Kidney (tissue), 13 donors: ENCODE measurements at regions not wholly inside any gene's neighbourhood (a gene's known extent, or its start where the extent isn't known, plus 50 kb on each side); places are given as distances from the start of the nearest gene placed in this dataset.
A peak's percentile ranks its signal among the peaks of the same experiment; 100 is the strongest.

Experiments
- DNase-seq, 5 donors: peaks; one replicate each; pipeline ENCODE4 v3.0.0-alpha.2; 2013 to 2020
- FAIRE-seq: peaks from 2 replicates; lab custom pipeline; 2012; peaks lifted over from hg19 to GRCh38; lab: Jason Lieb, UNC
- H3K27ac ChIP-seq, 2 donors: one replicate each; pipeline ENCODE4 v1.7.0; 2013; ENCODE audit warnings: low read depth in 2 of 2, low read length in 2 of 2, inconsistent platforms in 1 of 2
- H3K27me3 ChIP-seq: one replicate; pipeline ENCODE4 v1.7.1; 2013; ENCODE audit warnings: low read length, inconsistent platforms; ENCODE audit not compliant: control insufficient read depth, insufficient read depth
- H3K36me3 ChIP-seq, 3 donors: one replicate each; pipeline versions ENCODE4 v1.7.0 to v1.7.1; 2013; ENCODE audit warnings: low read length in 3 of 3, control low read depth in 1 of 3, inconsistent platforms in 1 of 3; ENCODE audit not compliant: insufficient read depth in 3 of 3, control insufficient read depth in 2 of 3
- H3K4me1 ChIP-seq, 3 donors: one replicate each; pipeline versions ENCODE4 v1.7.0 to v1.7.1; 2013; ENCODE audit warnings: low read length in 3 of 3, inconsistent platforms in 1 of 3, low read depth in 1 of 3; ENCODE audit not compliant: control insufficient read depth in 2 of 3, insufficient read depth in 2 of 3
- H3K4me3 ChIP-seq, 3 donors: one replicate each; pipeline versions ENCODE4 v1.7.0 to v1.8.1; 2013; ENCODE audit warnings: low read length in 3 of 3, control low read depth in 1 of 3, inconsistent platforms in 1 of 3
- H3K9ac ChIP-seq, 3 donors: one replicate each; pipeline versions ENCODE4 v1.7.0 to v1.7.1; 2013; ENCODE audit warnings: low read length in 3 of 3, control low read depth in 1 of 3, inconsistent platforms in 1 of 3
- H3K9me3 ChIP-seq, 3 donors: one replicate each; pipeline versions ENCODE4 v1.7.0 to v1.7.1; 2013; ENCODE audit warnings: low read length in 3 of 3, control low read depth in 1 of 3, inconsistent platforms in 1 of 3; ENCODE audit not compliant: control insufficient read depth in 2 of 3, insufficient read depth in 1 of 3
- CTCF ChIP-seq: IDR thresholded peaks from 3 replicates; pipeline ENCODE4 v1.5.1; 2012; ENCODE audit warnings: mild to moderate bottlenecking, moderate library complexity, borderline replicate concordance; ENCODE audit not compliant: insufficient read depth; ENCODE audit errors: extremely low read depth
- intact Hi-C: fragments of 100-400 bp; cut with DNase I; formaldehyde crosslinking; loops from one replicate; pipeline ENCODE4 v1.11.1; 2022
- donor health status: control.
- donor health status: control.
- donor health status: control.
- donor health status: control.
- donor health status: control.
- donor health status: DM: yes; HTN: yes; CAD: no.
- donor health status: Normal renal cell carcinoma (clear cell type).

- no peaks in the 10 kb centered on the region for H3K4me1 ChIP-seq
- intact Hi-C loops, result no loop called here
- no peak for FAIRE-seq
- no peak overlapping the region for H3K9ac ChIP-seq
- no peak for TF ChIP-seq CTCF
- no peaks in the 10 kb centered on the region for H3K27me3 ChIP-seq
- no peaks in the 10 kb centered on the region for H3K36me3 ChIP-seq
- no peak overlapping the region for H3K4me3 ChIP-seq
- peak in 4 of 5 donors; percentile 49 to 65 (median 52) for DNase-seq
- H3K9me3 ChIP-seq, result no peaks in the 10 kb centered on the region
- no peak overlapping the region for H3K27ac ChIP-seq
These were observed 221.5 kb upstream of the FOXK1 start for GRCh38 chr7:4460597-4460996.

- no peak for TF ChIP-seq CTCF
- Histone ChIP-seq H3K36me3 (no peaks in the 10 kb centered on the region), H3K4me1 (no peaks in the 10 kb centered on the region), H3K9ac (no peak overlapping the region), H3K4me3 (no peak overlapping the region), H3K9me3 (no peaks in the 10 kb centered on the region), H3K27ac (no peak overlapping the region), H3K27me3 (no peaks in the 10 kb centered on the region)
- intact Hi-C loops, result no loop called here
- DNase-seq (no peak), FAIRE-seq (no peak)
These were observed 220.6 kb upstream of the FOXK1 start for GRCh38 chr7:4461531-4461930.

- Histone ChIP-seq H3K4me1 (no peaks in the 10 kb centered on the region), H3K4me3 (no peak overlapping the region), H3K9ac (no peak overlapping the region), H3K27me3 (no peaks in the 10 kb centered on the region), H3K27ac (no peak overlapping the region), H3K9me3 (no peaks in the 10 kb centered on the region), H3K36me3 (no peaks in the 10 kb centered on the region)
- TF ChIP-seq CTCF, result no peak
- no peak for DNase-seq
- FAIRE-seq, result no peak
- intact Hi-C loops, result no loop called here
These were observed 213.6 kb upstream of the FOXK1 start for GRCh38 chr7:4468320-4469102.
